OCI-LY3 (cell line): ENCODE measurements at regions not wholly inside any gene's neighbourhood (a gene's known extent, or its start where the extent isn't known, plus 50 kb on each side); places are given as distances from the start of the nearest gene placed in this dataset.

ENCODE experiments used
- CTCF ChIP-seq: fragments of 200-600, 300-600 bp; sonication (generic); IDR thresholded peaks from 2 replicates; pipeline ENCODE4 v1.5.1; 2014; ENCODE audit warnings: antibody characterized with exemption, low read length, low read depth
- EZH2phosphoT487 ChIP-seq: fragments of 200-600 bp; shearing (Covaris generic); IDR thresholded peaks from 2 replicates; pipeline ENCODE4 v1.6.1; 2018; ENCODE audit warnings: antibody characterized with exemption, mixed run types, low read depth

- no peak for TF ChIP-seq CTCF
- no peak for TF ChIP-seq EZH2phosphoT487
These were observed 145.3 kb upstream of the SGCD start for GRCh38 chr5:156181656-156182055.
